ENCODE measurements at regions not wholly inside any gene's neighbourhood (a gene's known extent, or its start where the extent isn't known, plus 50 kb on each side); places are given as distances from the start of the nearest gene placed in this dataset.
A peak's percentile ranks its signal among the peaks of the same experiment; 100 is the strongest.

- DNase-seq (ENCODE audit: low read depth in 1 of 2, low spot score in 1 of 2) = no peak
- Histone ChIP-seq H3K36me3 (no peaks in the 10 kb centered on the region), H3K9me3 (ENCODE audit: low read depth) (no peaks in the 10 kb centered on the region), H3K27me3 (no peaks in the 10 kb centered on the region), H3K4me3 (no peak overlapping the region), H3K27ac (no peak overlapping the region), H3K4me1 (ENCODE audit: low read depth) (no peaks in the 10 kb centered on the region)
- TF ChIP-seq, protein P1, sequence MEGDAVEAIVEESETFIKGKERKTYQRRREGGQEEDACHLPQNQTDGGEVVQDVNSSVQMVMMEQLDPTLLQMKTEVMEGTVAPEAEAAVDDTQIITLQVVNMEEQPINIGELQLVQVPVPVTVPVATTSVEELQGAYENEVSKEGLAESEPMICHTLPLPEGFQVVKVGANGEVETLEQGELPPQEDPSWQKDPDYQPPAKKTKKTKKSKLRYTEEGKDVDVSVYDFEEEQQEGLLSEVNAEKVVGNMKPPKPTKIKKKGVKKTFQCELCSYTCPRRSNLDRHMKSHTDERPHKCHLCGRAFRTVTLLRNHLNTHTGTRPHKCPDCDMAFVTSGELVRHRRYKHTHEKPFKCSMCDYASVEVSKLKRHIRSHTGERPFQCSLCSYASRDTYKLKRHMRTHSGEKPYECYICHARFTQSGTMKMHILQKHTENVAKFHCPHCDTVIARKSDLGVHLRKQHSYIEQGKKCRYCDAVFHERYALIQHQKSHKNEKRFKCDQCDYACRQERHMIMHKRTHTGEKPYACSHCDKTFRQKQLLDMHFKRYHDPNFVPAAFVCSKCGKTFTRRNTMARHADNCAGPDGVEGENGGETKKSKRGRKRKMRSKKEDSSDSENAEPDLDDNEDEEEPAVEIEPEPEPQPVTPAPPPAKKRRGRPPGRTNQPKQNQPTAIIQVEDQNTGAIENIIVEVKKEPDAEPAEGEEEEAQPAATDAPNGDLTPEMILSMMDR (IDR thresholded peaks at IDR 0.05; ENCODE audit: low read depth, low read length) = no peak
Observed at GRCh38 chr21:41622831-41623548, 115.0 kb upstream of the TMPRSS2 start.

DNA sequence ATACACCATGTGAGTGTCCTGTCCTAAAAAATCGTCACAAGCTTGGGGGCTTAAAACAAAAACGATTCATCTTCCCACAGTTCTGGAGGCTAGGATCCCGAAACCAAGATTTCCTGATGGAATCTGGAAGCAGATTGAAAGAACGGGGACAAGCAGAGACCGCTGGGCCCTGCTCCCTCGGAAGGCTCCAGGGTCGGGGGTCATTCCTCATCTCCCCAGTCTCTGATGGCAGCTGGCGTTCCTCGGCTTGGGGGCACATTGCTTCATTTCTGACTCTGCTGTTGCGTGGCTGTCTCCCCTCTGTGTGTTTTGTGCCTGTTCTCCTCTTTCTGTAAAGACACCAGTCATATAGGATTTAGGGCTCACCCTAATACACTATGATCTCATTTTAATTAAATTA lies 114.2 kb upstream of the TMPRSS2 start:
- no peak overlapping the region for H3K27ac ChIP-seq
- no peaks in the 10 kb centered on the region for H3K27me3 ChIP-seq
- TF ChIP-seq, protein P1 (IDR thresholded peaks at IDR 0.05; ENCODE audit: low read depth, low read length) = no peak
- H3K9me3 ChIP-seq (ENCODE audit: low read depth) = no peaks in the 10 kb centered on the region
- H3K36me3 ChIP-seq = no peaks in the 10 kb centered on the region
- no peak overlapping the region for H3K4me3 ChIP-seq
- H3K4me1 ChIP-seq (ENCODE audit: low read depth) = no peaks in the 10 kb centered on the region
- no peak for DNase-seq (ENCODE audit: low read depth in 1 of 2, low spot score in 1 of 2)

DNA sequence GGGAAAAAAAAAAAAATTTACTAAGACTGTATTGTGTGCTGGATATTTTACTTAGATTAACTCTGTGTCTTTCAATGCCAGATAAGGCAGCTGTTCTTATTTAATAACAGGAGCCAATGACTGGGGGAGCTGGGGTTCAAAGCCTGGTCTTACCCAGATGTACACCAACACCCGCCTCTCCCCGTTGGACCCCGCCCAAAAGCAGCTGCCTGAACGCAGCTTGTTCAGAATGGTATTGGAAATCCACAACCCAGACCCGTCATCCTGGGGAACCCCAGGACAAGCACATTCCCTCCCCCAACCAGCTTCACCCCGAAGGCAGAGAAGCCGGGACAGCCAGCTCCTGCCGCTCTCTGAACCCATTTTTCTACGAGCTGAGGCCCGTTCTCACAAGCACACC lies 113.6 kb upstream of the TMPRSS2 start:
- no peak for DNase-seq (ENCODE audit: low read depth in 1 of 2, low spot score in 1 of 2)
- Histone ChIP-seq H3K9me3 (ENCODE audit: low read depth) (no peaks in the 10 kb centered on the region), H3K36me3 (no peaks in the 10 kb centered on the region), H3K27me3 (no peaks in the 10 kb centered on the region), H3K4me3 (no peak overlapping the region), H3K27ac (no peak overlapping the region), H3K4me1 (ENCODE audit: low read depth) (no peaks in the 10 kb centered on the region)
- TF ChIP-seq, protein P1 (IDR thresholded peaks at IDR 0.05; ENCODE audit: low read depth, low read length) = no peak

DNA sequence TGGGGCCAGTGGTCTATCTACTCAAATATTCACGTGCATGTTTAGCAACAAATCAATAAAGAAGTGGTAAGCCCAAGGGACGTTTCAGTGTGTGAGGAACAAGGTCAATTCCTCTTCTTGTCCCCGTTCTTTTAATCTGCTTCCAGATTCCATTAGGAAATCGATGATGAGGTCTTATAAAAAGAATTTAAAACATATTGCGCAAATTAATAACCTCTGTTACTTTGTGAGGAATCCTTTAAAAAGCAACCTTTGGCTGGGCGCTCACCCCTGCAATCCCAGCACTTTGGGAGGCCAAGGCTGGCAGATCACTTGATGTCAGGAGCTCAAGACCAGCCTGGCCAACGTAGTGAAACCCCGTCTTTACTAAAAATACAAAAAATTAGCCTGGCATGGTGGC lies 113.0 kb upstream of the TMPRSS2 start:
- Histone ChIP-seq H3K9me3 (ENCODE audit: low read depth) (no peaks in the 10 kb centered on the region), H3K27ac (no peak overlapping the region), H3K36me3 (no peaks in the 10 kb centered on the region), H3K27me3 (no peaks in the 10 kb centered on the region), H3K4me3 (no peak overlapping the region), H3K4me1 (ENCODE audit: low read depth) (no peaks in the 10 kb centered on the region)
- peak in 1 of 2 donors; percentile 38 for DNase-seq (ENCODE audit: low read depth in 1 of 2, low spot score in 1 of 2)
- TF ChIP-seq, protein P1 (IDR thresholded peaks at IDR 0.05; ENCODE audit: low read depth, low read length) = no peak

DNA sequence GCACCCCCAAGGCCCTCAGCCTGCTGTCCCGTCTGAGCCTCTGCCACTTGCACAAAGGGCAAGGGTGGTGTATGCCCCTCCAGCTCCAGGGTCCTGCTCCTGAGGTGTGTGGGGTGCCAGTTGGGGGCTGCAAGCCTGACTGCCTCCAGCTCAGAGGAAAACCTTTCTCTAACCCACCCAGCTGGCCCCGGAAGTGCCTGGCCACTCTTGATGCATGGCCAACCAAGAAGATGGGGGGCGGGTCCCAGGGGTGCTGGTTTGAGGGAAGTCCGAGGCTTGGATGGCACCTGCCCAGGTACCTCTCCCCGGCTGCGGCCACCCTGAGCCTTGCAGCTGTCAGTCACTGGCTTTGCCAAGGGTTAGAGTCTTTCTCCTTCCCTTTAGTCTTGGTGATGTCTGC lies 112.6 kb upstream of the TMPRSS2 start:
- no peak for DNase-seq (ENCODE audit: low read depth in 1 of 2, low spot score in 1 of 2)
- Histone ChIP-seq H3K9me3 (ENCODE audit: low read depth) (no peaks in the 10 kb centered on the region), H3K4me1 (ENCODE audit: low read depth) (no peaks in the 10 kb centered on the region), H3K4me3 (no peak overlapping the region), H3K36me3 (no peaks in the 10 kb centered on the region), H3K27ac (no peak overlapping the region), H3K27me3 (no peaks in the 10 kb centered on the region)
- TF ChIP-seq, protein P1 (IDR thresholded peaks at IDR 0.05; ENCODE audit: low read depth, low read length) = no peak

All from cardiac muscle cell (in vitro differentiated cells and primary cell).